ENCODE measurements at regions not wholly inside any gene's neighbourhood (a gene's known extent, or its start where the extent isn't known, plus 50 kb on each side); places are given as distances from the start of the nearest gene placed in this dataset.
A peak's percentile ranks its signal among the peaks of the same experiment; 100 is the strongest.

- Histone ChIP-seq H3K9ac (replicated peaks in 1 of 4; ENCODE audit: extremely low read depth in 1 of 4, low read depth in 3 of 4, low read length in 3 of 4) (no peak overlapping the region), H4K8ac (ENCODE audit: extremely low read depth, insufficient read depth, low read length) (no peak overlapping the region), H4K20me1 (replicated peaks in 1 of 2; ENCODE audit: control insufficient read depth in 1 of 2, insufficient read depth in 2 of 2, low read length in 2 of 2) (no peaks in the 10 kb centered on the region), H3K18ac (ENCODE audit: extremely low read depth, low read length) (no peak overlapping the region), H2BK15ac (ENCODE audit: low read length) (no peak overlapping the region), H3K56ac (replicated peaks; ENCODE audit: insufficient read length, low read depth, low read length) (no peak overlapping the region), H2BK20ac (ENCODE audit: low read length) (no peak overlapping the region), H3K27ac (ENCODE audit: low read depth, low read length) (no peak overlapping the region), H4K91ac (replicated peaks; ENCODE audit: insufficient read length, low read length) (no peak overlapping the region), H2BK120ac (replicated peaks; ENCODE audit: low read depth, low read length) (no peak overlapping the region), H2BK5ac (ENCODE audit: low read depth, low read length) (no peak overlapping the region; the same call in 1 of the 2 replicates), H3K4me2 (ENCODE audit: insufficient read depth in 1 of 2, low read depth in 2 of 2, low read length in 2 of 2) (peak overlapping the region in 1 of 2 experiments; percentile 0; a peak in 1 of 4 replicates), H2BK12ac (ENCODE audit: low read depth, low read length) (no peak overlapping the region), H3K4ac (replicated peaks; ENCODE audit: insufficient read length, low read depth, low read length) (no peak overlapping the region), H3K23me2 (ENCODE audit: low read depth, low read length) (peaks cover 2% of the 10 kb centered on the region; the same call in 1 of the 2 replicates), H3K79me2 (ENCODE audit: control insufficient read depth in 1 of 2, insufficient read depth in 2 of 2, low read length in 2 of 2) (no peaks in the 10 kb centered on the region), H3K36me3 (ENCODE audit: control insufficient read depth in 2 of 4, insufficient read depth in 4 of 4, low read length in 3 of 4) (no peaks in the 10 kb centered on the region), H3K9me3 (ENCODE audit: insufficient read depth in 2 of 2, low read depth in 1 of 2, low read length in 1 of 2) (no peaks in the 10 kb centered on the region), H4K5ac (ENCODE audit: insufficient read length, low read depth, low read length) (no peak overlapping the region), H3K4me3 (ENCODE audit: extremely low read depth in 1 of 4, insufficient read depth in 2 of 4, low read depth in 3 of 4, low read length in 4 of 4) (no peak overlapping the region), H3K14ac (ENCODE audit: insufficient read length) (no peak overlapping the region), H2AFZ (ENCODE audit: low read length) (peak overlapping the region; percentile 60), H3K79me1 (ENCODE audit: low read depth, low read length) (no peaks in the 10 kb centered on the region), H3K23ac (ENCODE audit: insufficient read length) (no peak overlapping the region), H3K27me3 (replicated peaks in 1 of 4; ENCODE audit: control insufficient read depth in 3 of 4, extremely low read depth in 1 of 4, insufficient read depth in 3 of 4, low read length in 3 of 4) (no peaks in the 10 kb centered on the region; a peak in 2 of 7 replicates), H2AK5ac (ENCODE audit: low read depth, low read length) (no peak overlapping the region), H3K4me1 (replicated peaks in 1 of 4; ENCODE audit: control insufficient read depth in 3 of 4, insufficient read depth in 4 of 4, low read length in 3 of 4) (0 out of 7 replicates have a peak, but pooled peaks cover 0 to 2% (median 0%) of the 10 kb centered on the region in 4 experiments)
- 91% methylated on average over 26 of the region's 27 CpGs; no CpG with 5 or more reads in 1 of the 2 experiments for WGBS, 2 experiments (ENCODE audit: extremely low coverage in 1 of 2, insufficient coverage in 1 of 2, insufficient read length in 1 of 2, insufficient replicate concordance in 2 of 2, low coverage in 1 of 2, low lambda C conversion rate in 2 of 2, missing lambda C conversion rate in 1 of 2)
- DNase-seq (ENCODE audit: low read depth in 1 of 2, low spot score in 2 of 2) = peak in 1 of 2 experiments; percentile 10
- ChIA-PET CTCF (ENCODE audit: partially characterized antibody) (interaction anchor here (0.6 to 1.5 kb wide), 2 partner anchors 15 to 532 kb away, joined by 3 to 5 read pairs; no protein-coding TSS in a partner anchor), POLR2A (ENCODE audit: partially characterized antibody) (interaction anchor here (1.2 kb wide), 1 partner anchor 124 kb away, joined by 3 read pairs; no protein-coding TSS in a partner anchor)
- no peak for FAIRE-seq
- no peak for TF ChIP-seq GTF2F1 (IDR thresholded peaks at IDR 0.05; ENCODE audit: borderline replicate concordance, low read depth, low read length)
- TF ChIP-seq HDAC2 (IDR thresholded peaks at IDR 0.05; ENCODE audit: borderline replicate concordance in 1 of 2, low read depth in 2 of 2, low read length in 2 of 2) = no peak
- no peak for TF ChIP-seq JUND (IDR thresholded peaks at IDR 0.05; ENCODE audit: low read length)
- no peak for TF ChIP-seq KDM1A (IDR thresholded peaks at IDR 0.05; ENCODE audit: borderline replicate concordance, low read length)
- TF ChIP-seq CTCF (IDR thresholded peaks at IDR 0.05; ENCODE audit: control extremely low read depth in 1 of 3, insufficient read depth in 1 of 3, low read depth in 1 of 3, low read length in 3 of 3) = no peak
- TF ChIP-seq SP4 (IDR thresholded peaks at IDR 0.05; ENCODE audit: low read length) = no peak
- TF ChIP-seq ZNF274 (IDR thresholded peaks at IDR 0.05; ENCODE audit: borderline replicate concordance, extremely low read depth, low read length) = no peak
- no peak for TF ChIP-seq CHD1 (IDR thresholded peaks at IDR 0.05; ENCODE audit: low read depth, low read length)
- no peak for TF ChIP-seq SAP30 (IDR thresholded peaks at IDR 0.05; ENCODE audit: insufficient read depth, insufficient replicate concordance, low read length)
Measured at GRCh38 chr16:73232555-73233328, 184.8 kb upstream of the ZFHX3 start.

All from H1 (cell line).